HG02981 (cell line): ENCODE measurements at regions not wholly inside any gene's neighbourhood (a gene's known extent, or its start where the extent isn't known, plus 50 kb on each side); places are given as distances from the start of the nearest gene placed in this dataset.
"Not testable (repeated sequence)": the region's sequence is repeated elsewhere in the genome, so short reads cannot be mapped to it uniquely, and the experiment has no call there.

Source experiments
- ATAC-seq: cut with Tn5 transposase; IDR thresholded peaks from one replicate; pipeline ENCODE4 v1.9.1; 2021; ENCODE audit warnings: mild to moderate bottlenecking, moderate library complexity; ENCODE audit not compliant: unreplicated experiment

GRCh38 chr15:94972314-94972713 lies 741.0 kb downstream of the MCTP2 start:
- no peak for ATAC-seq

GRCh38 chr15:94987085-94987484 lies 755.7 kb downstream of the MCTP2 start:
- no peak for ATAC-seq

GRCh38 chr15:94991718-94992117 lies 760.4 kb downstream of the MCTP2 start:
- ATAC-seq, result no peak

- ATAC-seq, result no peak
Observed at GRCh38 chr15:95009635-95010034, 778.3 kb downstream of the MCTP2 start.

GRCh38 chr15:95013381-95013780 lies 782.0 kb downstream of the MCTP2 start:
- no peak for ATAC-seq

- ATAC-seq, result no peak
Observed at GRCh38 chr15:95016511-95017229, 785.3 kb downstream of the MCTP2 start.

- ATAC-seq, result no peak
Observed at GRCh38 chr15:95017666-95018328, 786.4 kb downstream of the MCTP2 start.

GRCh38 chr15:95018888-95019545 lies 787.7 kb downstream of the MCTP2 start:
- ATAC-seq, result peak; percentile 84

GRCh38 chr15:95019907-95020306 lies 788.5 kb downstream of the MCTP2 start:
- ATAC-seq, result no peak

GRCh38 chr15:95021816-95022215 lies 790.5 kb downstream of the MCTP2 start:
- ATAC-seq, result no peak

GRCh38 chr15:95024351-95024750 lies 793.0 kb downstream of the MCTP2 start:
- no peak for ATAC-seq

GRCh38 chr15:95025924-95026728 lies 794.8 kb downstream of the MCTP2 start:
- ATAC-seq, result no peak

GRCh38 chr15:95027981-95028380 lies 796.6 kb downstream of the MCTP2 start:
- ATAC-seq, result no peak

- no peak for ATAC-seq
Observed at GRCh38 chr15:95032156-95032555, 800.8 kb downstream of the MCTP2 start.

GRCh38 chr15:95035106-95035505 lies 803.7 kb downstream of the MCTP2 start:
- no peak for ATAC-seq

GRCh38 chr15:95041297-95041696 lies 809.9 kb downstream of the MCTP2 start:
- ATAC-seq, result no peak

GRCh38 chr15:95043236-95043932 lies 812.0 kb downstream of the MCTP2 start:
- not testable (repeated sequence) for ATAC-seq

GRCh38 chr15:95043933-95044313 lies 812.6 kb downstream of the MCTP2 start:
- ATAC-seq, result no peak

- no peak for ATAC-seq
Observed at GRCh38 chr15:95044745-95045417, 813.5 kb downstream of the MCTP2 start.

- ATAC-seq, result no peak
Observed at GRCh38 chr15:95051861-95052260, 820.5 kb downstream of the MCTP2 start.
